GM23338 (cell line): ENCODE measurements at regions not wholly inside any gene's neighbourhood (a gene's known extent, or its start where the extent isn't known, plus 50 kb on each side); places are given as distances from the start of the nearest gene placed in this dataset.

Experiments used
- ATAC-seq: fragments of 200-7000 bp; cut with Tn5 transposase; 3 replicates; pipeline ENCODE4 v1.9.1; 2020
- DNase-seq: peaks from one replicate; pipeline ENCODE4 v3.0.0-alpha.2; 2015; ENCODE audit warnings: low spot score
- H2AFZ ChIP-seq: fragments of 200-600 bp; sonication (generic); 2 replicates; pipeline ENCODE4 v1.8.0; 2016; ENCODE audit warnings: antibody characterized with exemption, mild to moderate bottlenecking, moderate library complexity
- H3F3A ChIP-seq: fragments of 200-600 bp; sonication (generic); replicated peaks from 2 replicates; pipeline ENCODE4 v1.8.0; 2017; ENCODE audit warnings: antibody characterized with exemption, mixed run types, low read depth
- H3K27ac ChIP-seq: fragments of 200-600 bp; sonication (generic); 2 replicates; pipeline ENCODE4 v1.6.1; 2016; ENCODE audit warnings: low read depth
- H3K27me3 ChIP-seq: fragments of 200-600 bp; sonication (generic); 2 replicates; pipeline ENCODE4 v1.8.0; 2016; ENCODE audit warnings: mild to moderate bottlenecking, mixed run types, moderate library complexity; ENCODE audit not compliant: insufficient read depth
- H3K36me3 ChIP-seq: fragments of 200-600 bp; sonication (generic); 2 replicates; pipeline ENCODE4 v1.8.0; 2016; ENCODE audit warnings: mild to moderate bottlenecking; ENCODE audit not compliant: insufficient read depth
- H3K4me1 ChIP-seq: fragments of 200-600 bp; sonication (generic); 2 replicates; pipeline ENCODE4 v1.8.0; 2016; ENCODE audit warnings: mild to moderate bottlenecking, moderate library complexity; ENCODE audit not compliant: insufficient read depth
- H3K4me2 ChIP-seq: fragments of 200-600 bp; sonication (generic); 2 replicates; pipeline ENCODE4 v1.7.1; 2017; ENCODE audit warnings: mixed run types
- H3K4me3 ChIP-seq: fragments of 200-600 bp; sonication (generic); 2 replicates; pipeline ENCODE4 v1.6.1; 2016; ENCODE audit warnings: mixed run types
- H3K79me2 ChIP-seq: fragments of 200-600 bp; sonication (generic); replicated peaks from 2 replicates; pipeline ENCODE4 v1.8.0; 2017; ENCODE audit warnings: mild to moderate bottlenecking; ENCODE audit not compliant: insufficient read depth
- H3K9me2 ChIP-seq: fragments of 200-600 bp; sonication (generic); 2 replicates; pipeline ENCODE4 v1.8.0; 2017; ENCODE audit not compliant: insufficient read depth
- H4K20me1 ChIP-seq: fragments of 200-600 bp; sonication (generic); replicated peaks from 2 replicates; pipeline ENCODE4 v1.8.0; 2017; ENCODE audit warnings: mild to moderate bottlenecking; ENCODE audit not compliant: insufficient read depth
- H3K27ac Mint-ChIP-seq: 2 replicates; pipeline ENCODE4 v1.8.0; 2020; ENCODE audit warnings: inconsistent platforms, mild to moderate bottlenecking, moderate library complexity, mixed read lengths
- H3K27me3 Mint-ChIP-seq: 3 replicates; pipeline ENCODE4 v1.8.0; 2022; ENCODE audit warnings: low read depth, mild to moderate bottlenecking, moderate library complexity, mixed read lengths, inconsistent platforms; ENCODE audit not compliant: insufficient read depth, poor library complexity
- H3K36me3 Mint-ChIP-seq: 3 replicates; pipeline ENCODE4 v1.8.0; 2021; ENCODE audit warnings: low read depth, mild to moderate bottlenecking, inconsistent platforms, moderate library complexity, mixed read lengths
- H3K4me1 Mint-ChIP-seq: 3 replicates; pipeline ENCODE4 v1.8.0; 2020; ENCODE audit warnings: mild to moderate bottlenecking, inconsistent platforms, mixed read lengths
- H3K4me3 Mint-ChIP-seq: 3 replicates; pipeline ENCODE4 v1.8.0; 2021; ENCODE audit warnings: moderate library complexity, mild to moderate bottlenecking, inconsistent platforms, mixed read lengths
- H3K9me3 Mint-ChIP-seq: 3 replicates; pipeline ENCODE4 v1.8.0; 2020; ENCODE audit warnings: moderate library complexity, mild to moderate bottlenecking, inconsistent platforms, mixed read lengths
- CREB1 ChIP-seq: fragments of 250-450 bp; sonication (Bioruptor Pico); IDR thresholded peaks from 2 replicates; pipeline ENCODE4 v1.5.0; 2020; ENCODE audit warnings: low read depth, mild to moderate bottlenecking, moderate library complexity
- CTCF ChIP-seq, 2 experiments: fragments of 200-600 bp in 1 of 2; sonication (generic) in 1 of 2; conservative IDR thresholded peaks; 2 replicates each; pipeline versions ENCODE4 v1.5.1 to v1.6.1; 2016 to 2017; ENCODE audit warnings: antibody characterized with exemption in 2 of 2, low read depth in 2 of 2, mild to moderate bottlenecking in 2 of 2, moderate library complexity in 1 of 2
- ETS1 ChIP-seq: IDR thresholded peaks from 2 replicates; pipeline ENCODE4 v1.6.1; 2016; ENCODE audit warnings: antibody characterized with exemption
- EZH2phosphoT487 ChIP-seq: fragments of 200-600 bp; sonication (generic); IDR thresholded peaks from one replicate; pipeline ENCODE4 v1.8.1; 2018; ENCODE audit warnings: antibody characterized with exemption; ENCODE audit not compliant: unreplicated experiment
- JUNB ChIP-seq: IDR thresholded peaks from one replicate; pipeline ENCODE4 v1.6.1; 2016; ENCODE audit warnings: antibody characterized with exemption; ENCODE audit not compliant: unreplicated experiment
- NANOG ChIP-seq: IDR thresholded peaks from 2 replicates; pipeline ENCODE4 v1.6.1; 2016; ENCODE audit warnings: antibody characterized with exemption, borderline replicate concordance
- POLR2AphosphoS5 ChIP-seq: IDR thresholded peaks from 2 replicates; pipeline ENCODE4 v1.6.1; 2016; ENCODE audit warnings: antibody characterized with exemption, low read depth
- REST ChIP-seq: IDR thresholded peaks from one replicate; pipeline ENCODE4 v1.6.1; 2018; ENCODE audit warnings: antibody characterized with exemption; ENCODE audit not compliant: unreplicated experiment
- ZNF114 ChIP-seq: fragments of 250-450 bp; sonication (Bioruptor Pico); IDR thresholded peaks from 2 replicates; pipeline ENCODE4 v1.5.0; 2020; ENCODE audit warnings: mild to moderate bottlenecking, moderate library complexity
- ZNF331 ChIP-seq: fragments of 250-450 bp; sonication (Bioruptor Pico); IDR thresholded peaks from 2 replicates; pipeline ENCODE4 v1.5.0; 2020; ENCODE audit warnings: low read depth, mild to moderate bottlenecking, moderate library complexity
- ZNF462 ChIP-seq: fragments of 250-450 bp; sonication (Bioruptor Pico); IDR thresholded peaks from 2 replicates; pipeline ENCODE4 v1.5.0; 2020; ENCODE audit warnings: mild to moderate bottlenecking, moderate library complexity

GRCh38 chrX:13239272-13239671 lies 80.6 kb downstream of the ATXN3L start:
- Histone ChIP-seq H3F3A (no peaks in the 10 kb centered on the region), H3K4me2 (no peak overlapping the region), H4K20me1 (no peaks in the 10 kb centered on the region), H3K79me2 (no peaks in the 10 kb centered on the region), H3K4me3 (no peak overlapping the region), H3K4me1 (no peaks in the 10 kb centered on the region; the same call in 1 of the 2 replicates), H3K36me3 (no peaks in the 10 kb centered on the region), H2AFZ (no peak overlapping the region), H3K9me2 (no peaks in the 10 kb centered on the region), H3K27ac (no peak overlapping the region), H3K27me3 (no peaks in the 10 kb centered on the region)
- ATAC-seq, result no peak
- DNase-seq, result no peak
- H3K4me1 Mint-ChIP-seq, result peaks cover 4% of the 10 kb centered on the region
- H3K9me3 Mint-ChIP-seq, result no peaks in the 10 kb centered on the region
- no peak overlapping the region for H3K27ac Mint-ChIP-seq
- no peaks in the 10 kb centered on the region for H3K36me3 Mint-ChIP-seq
- no peak for TF ChIP-seq CTCF (conservative IDR thresholded peaks at IDR 0.05; ENCODE audit: low read depth in 2 of 2)
- TF ChIP-seq ZNF114 (CRISPR knock-in tag), result no peak
- TF ChIP-seq NANOG, result no peak
- no peak for TF ChIP-seq CREB1 (CRISPR knock-in tag)
- TF ChIP-seq JUNB, result no peak
- TF ChIP-seq ZNF331 (CRISPR knock-in tag), result no peak
- TF ChIP-seq POLR2AphosphoS5, result no peak
- no peak for TF ChIP-seq ETS1
- no peak for TF ChIP-seq EZH2phosphoT487
- H3K27me3 Mint-ChIP-seq, result no peaks in the 10 kb centered on the region
- no peak overlapping the region for H3K4me3 Mint-ChIP-seq

- no peaks in the 10 kb centered on the region for H3K36me3 ChIP-seq
- no peaks in the 10 kb centered on the region for H3K9me2 ChIP-seq
- no peak overlapping the region for H3K27ac ChIP-seq
- H4K20me1 ChIP-seq, result no peaks in the 10 kb centered on the region
- H3K9me3 Mint-ChIP-seq, result no peaks in the 10 kb centered on the region
- no peak overlapping the region for H3K4me3 ChIP-seq
- no peak for DNase-seq
- no peaks in the 10 kb centered on the region for H3F3A ChIP-seq
- H3K4me1 ChIP-seq, result no peaks in the 10 kb centered on the region
- ATAC-seq, result no peak
- no peak overlapping the region for H2AFZ ChIP-seq
- TF ChIP-seq ZNF462, result no peak
- no peak for TF ChIP-seq REST
- TF ChIP-seq CREB1 (CRISPR knock-in tag), result no peak
- TF ChIP-seq EZH2phosphoT487, result no peak
- no peak overlapping the region for H3K4me2 ChIP-seq
- H3K79me2 ChIP-seq, result no peaks in the 10 kb centered on the region
- no peak overlapping the region for H3K4me3 Mint-ChIP-seq
- no peaks in the 10 kb centered on the region for H3K27me3 Mint-ChIP-seq
- H3K27ac Mint-ChIP-seq, result no peak overlapping the region
- no peaks in the 10 kb centered on the region for H3K36me3 Mint-ChIP-seq
- no peaks in the 10 kb centered on the region for H3K27me3 ChIP-seq
- H3K4me1 Mint-ChIP-seq, result no peaks in the 10 kb centered on the region
Measured at GRCh38 chrX:13235930-13236329, 83.9 kb downstream of the ATXN3L start.
